GM21723 (cell line): ENCODE measurements at regions not wholly inside any gene's neighbourhood (a gene's known extent, or its start where the extent isn't known, plus 50 kb on each side); places are given as distances from the start of the nearest gene placed in this dataset.

Source experiments
- ATAC-seq: cut with Tn5 transposase; IDR thresholded peaks from one replicate; pipeline ENCODE4 v1.9.1; 2021; ENCODE audit warnings: mild to moderate bottlenecking, moderate library complexity; ENCODE audit not compliant: unreplicated experiment

- no peak for ATAC-seq
Observed at GRCh38 chr12:30828686-30829085, 73.9 kb upstream of the CAPRIN2 start.

- no peak for ATAC-seq
Observed at GRCh38 chr12:30827101-30828066, 72.6 kb upstream of the CAPRIN2 start.

- ATAC-seq = no peak
Observed at GRCh38 chr12:30826276-30826675, 71.5 kb upstream of the CAPRIN2 start.

GRCh38 chr12:30825341-30825740 lies 70.6 kb upstream of the CAPRIN2 start:
- ATAC-seq = no peak

- ATAC-seq = no peak
Observed at GRCh38 chr12:30824311-30824710, 69.6 kb upstream of the CAPRIN2 start.

GRCh38 chr12:30823764-30824163 lies 69.0 kb upstream of the CAPRIN2 start:
- no peak for ATAC-seq

GRCh38 chr12:30823156-30823699 lies 68.5 kb upstream of the CAPRIN2 start:
- peak; percentile 36 for ATAC-seq

GRCh38 chr12:30822385-30823155 lies 67.8 kb upstream of the CAPRIN2 start:
- ATAC-seq = peak; percentile 54

GRCh38 chr12:30820406-30820946 lies 65.7 kb upstream of the CAPRIN2 start:
- ATAC-seq = no peak

GRCh38 chr12:30818562-30818961 lies 63.8 kb upstream of the CAPRIN2 start:
- ATAC-seq = no peak

GRCh38 chr12:30816742-30817465 lies 62.2 kb upstream of the CAPRIN2 start:
- ATAC-seq = no peak

GRCh38 chr12:30814295-30814655 lies 59.5 kb upstream of the CAPRIN2 start:
- no peak for ATAC-seq

GRCh38 chr12:30813525-30814294 lies 59.0 kb upstream of the CAPRIN2 start:
- no peak for ATAC-seq

GRCh38 chr12:30811966-30812365 lies 57.2 kb upstream of the CAPRIN2 start:
- no peak for ATAC-seq

GRCh38 chr12:30810918-30811317 lies 56.2 kb upstream of the CAPRIN2 start:
- ATAC-seq = no peak

- no peak for ATAC-seq
Observed at GRCh38 chr12:30807695-30808034, 52.9 kb upstream of the CAPRIN2 start.

GRCh38 chr12:30806989-30807694 lies 52.4 kb upstream of the CAPRIN2 start:
- ATAC-seq = peak; percentile 65

- no peak for ATAC-seq
Observed at GRCh38 chr12:30805959-30806358, 51.2 kb upstream of the CAPRIN2 start.
